HS-5 (cell line): ENCODE measurements at regions not wholly inside any gene's neighbourhood (a gene's known extent, or its start where the extent isn't known, plus 50 kb on each side); places are given as distances from the start of the nearest gene placed in this dataset.

Source experiments
- DNase-seq: peaks from one replicate; pipeline ENCODE4 v3.0.0-alpha.2; 2012; ENCODE audit warnings: low read depth

DNA sequence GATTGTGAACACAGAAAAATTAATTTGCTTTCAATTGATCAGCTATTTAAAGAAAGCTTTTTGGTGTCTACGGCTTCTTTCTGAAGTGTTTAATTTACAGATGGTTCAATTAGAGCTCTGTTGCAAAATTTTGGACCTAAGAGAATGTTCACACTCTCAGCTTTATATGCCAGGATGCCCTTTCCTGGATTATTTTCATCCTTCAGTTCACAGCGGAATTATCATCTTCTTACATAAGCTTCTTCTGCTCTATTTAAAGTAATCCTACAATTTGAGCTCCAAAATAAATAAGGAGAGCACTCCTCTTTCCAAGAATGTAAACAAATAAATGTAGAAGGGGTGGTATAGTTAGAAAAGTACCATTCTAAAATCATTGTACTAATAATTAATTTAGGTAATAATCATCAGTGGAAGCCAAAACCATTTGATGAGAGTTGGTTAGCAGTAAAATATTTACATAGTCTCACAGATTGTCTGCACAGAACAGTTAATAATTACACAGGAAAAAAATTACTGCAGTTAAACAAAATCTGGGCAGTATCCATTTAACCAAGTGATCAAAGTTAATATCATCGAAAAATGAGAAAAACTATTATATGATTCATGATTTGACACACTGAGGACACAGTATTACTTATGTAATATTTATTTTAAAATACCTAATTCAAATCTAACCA, 298.0 kb upstream of the TMEM229A start:
- DNase-seq, result no peak

DNA sequence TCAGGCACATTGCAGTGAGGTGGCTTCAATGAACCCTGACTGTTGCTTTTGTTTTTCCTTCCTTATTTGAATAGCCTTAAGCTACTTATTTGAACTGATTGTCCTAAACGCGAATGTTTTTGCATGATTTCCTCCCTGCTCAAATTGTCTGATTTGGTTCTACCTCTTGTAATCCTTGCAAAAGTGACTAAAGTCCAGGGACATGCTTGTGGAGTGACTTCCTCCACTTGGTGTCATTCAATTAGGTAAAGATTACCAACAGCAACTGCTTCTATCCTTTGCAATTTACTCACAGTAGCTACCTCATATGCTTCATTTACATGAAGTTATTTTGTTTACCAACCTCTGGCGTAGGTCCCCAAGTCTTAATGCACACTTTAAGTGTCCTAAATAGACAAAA, 295.9 kb upstream of the TMEM229A start:
- DNase-seq, result no peak

DNA sequence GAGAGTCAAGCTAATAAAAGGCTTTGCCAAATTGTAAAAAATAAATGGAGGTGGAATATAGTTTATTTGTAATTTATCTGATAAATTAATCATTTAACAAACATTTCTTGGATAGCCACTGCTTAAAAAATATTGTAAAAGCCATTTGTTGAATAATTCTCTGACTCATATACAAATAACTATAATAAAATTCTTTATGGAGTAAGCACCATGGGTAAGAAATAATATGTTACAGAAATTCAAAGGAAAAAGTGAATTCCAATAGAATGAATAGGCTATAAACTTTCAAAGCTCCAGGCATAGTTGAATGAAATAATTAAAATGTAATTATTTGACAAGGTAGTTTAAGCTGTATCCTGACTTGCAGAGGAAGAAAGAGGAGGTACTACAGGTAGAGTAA, 291.4 kb upstream of the TMEM229A start:
- no peak for DNase-seq

DNA sequence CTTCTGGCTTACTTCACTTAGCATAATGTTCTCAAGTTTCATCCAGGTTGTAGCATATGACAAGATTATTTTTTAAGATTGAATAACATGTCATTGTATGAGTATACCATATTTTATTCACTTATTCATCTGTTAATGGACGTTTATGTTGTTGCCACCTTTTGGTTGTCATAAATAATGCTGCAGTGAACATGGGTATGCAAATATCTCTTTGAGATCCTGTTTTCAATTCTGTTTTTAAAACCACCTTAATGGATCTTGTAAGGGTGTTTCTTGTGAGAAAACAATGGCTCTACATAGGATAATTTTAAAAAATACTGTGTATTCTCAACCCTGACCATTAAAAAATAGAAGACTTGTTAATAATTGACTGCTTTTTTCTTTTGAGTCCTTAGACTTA, 290.7 kb upstream of the TMEM229A start:
- DNase-seq, result no peak

- peak; percentile 6 for DNase-seq
These were observed 289.7 kb upstream of the TMEM229A start for GRCh38 chr7:124322561-124322960.

DNA sequence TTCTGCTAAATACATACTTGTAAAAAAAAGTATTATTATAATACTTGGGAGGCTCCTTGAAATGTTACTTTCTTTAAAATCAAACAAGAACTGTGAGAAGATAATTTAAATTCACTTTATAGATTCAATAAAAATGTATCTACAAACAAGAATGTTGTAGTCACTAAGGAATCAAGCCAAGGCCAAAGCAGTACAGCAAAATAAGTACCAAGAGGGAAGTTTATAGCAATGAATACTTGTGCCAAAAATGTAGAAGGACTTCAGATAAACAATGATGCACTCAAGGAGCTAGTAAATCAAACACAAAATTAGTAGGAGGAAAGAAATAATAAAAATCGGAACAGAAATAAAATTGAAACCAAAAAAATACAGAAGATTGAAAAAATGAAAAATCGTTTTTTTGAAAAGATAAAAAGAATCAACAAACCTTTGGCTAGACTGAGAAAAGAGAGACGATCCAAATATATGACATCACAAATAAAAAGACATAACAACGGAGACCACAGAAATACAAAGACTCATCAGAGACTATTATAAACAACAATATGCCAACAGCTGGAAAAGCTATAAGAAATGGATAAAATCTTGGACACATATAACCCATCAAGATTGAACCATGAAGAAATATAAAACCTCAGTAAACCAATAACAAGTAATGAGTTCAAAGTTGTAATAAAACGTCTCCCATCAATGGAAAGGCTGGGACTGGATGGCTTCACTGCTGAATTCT, 286.0 kb upstream of the TMEM229A start:
- no peak for DNase-seq

DNA sequence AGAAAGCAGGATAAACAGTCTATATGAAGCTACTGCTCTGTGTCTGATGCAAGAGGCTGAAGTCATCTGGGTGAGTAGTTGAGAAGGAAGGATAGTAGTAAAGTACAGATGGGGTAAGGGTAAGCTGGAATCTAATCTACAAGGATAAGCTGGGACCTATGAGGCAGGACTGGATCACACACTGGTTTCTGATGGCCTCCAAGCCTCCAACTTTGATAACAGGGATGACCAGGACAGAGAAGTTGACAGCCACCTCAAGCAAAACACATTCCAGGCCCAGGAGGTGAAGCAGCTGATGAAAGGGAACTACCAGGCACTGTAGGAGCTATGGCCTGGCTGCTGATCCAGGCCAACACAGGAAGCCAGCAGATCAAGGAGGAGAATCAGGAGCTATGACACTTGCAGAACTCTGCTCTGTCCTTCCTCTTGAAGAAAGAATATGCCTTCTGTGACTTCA, 278.1 kb upstream of the TMEM229A start:
- DNase-seq, result no peak

DNA sequence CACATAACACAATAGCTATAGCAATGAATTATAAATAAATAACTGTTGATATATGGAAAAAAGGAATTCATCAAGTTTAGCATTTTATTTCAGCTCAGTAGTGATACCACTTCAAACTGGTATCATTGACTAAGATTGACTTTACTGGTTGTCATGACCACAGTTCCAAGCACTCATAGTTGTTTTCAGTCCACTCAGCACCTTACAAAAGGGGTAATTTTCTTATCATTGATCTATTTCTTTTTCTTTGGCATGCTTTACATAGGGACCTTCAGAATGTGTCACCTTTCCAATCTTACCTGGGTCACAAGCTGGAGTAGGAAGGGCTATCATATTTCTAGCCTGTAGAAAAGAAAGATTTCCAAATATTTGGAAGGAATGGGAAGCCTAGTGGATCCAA, 275.5 kb upstream of the TMEM229A start:
- DNase-seq, result no peak

DNA sequence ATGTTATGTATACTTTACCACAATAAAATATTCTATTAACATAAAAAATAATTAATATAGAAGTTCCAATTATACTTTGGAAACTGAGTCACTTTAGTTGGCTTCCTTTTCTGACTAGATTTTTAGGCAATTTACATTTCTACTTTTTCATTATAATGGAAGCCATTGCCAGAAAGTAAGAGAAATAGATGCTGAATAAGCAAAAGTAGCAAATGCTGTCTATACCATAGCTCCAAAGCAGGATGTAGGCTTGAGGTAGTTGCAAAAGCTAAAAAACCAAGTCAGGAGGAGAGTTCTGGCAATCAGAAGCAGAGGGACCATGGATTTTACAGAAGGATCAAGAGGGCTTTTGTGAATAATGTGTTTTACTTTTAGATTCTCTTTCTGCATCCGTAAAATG, 262.4 kb upstream of the TMEM229A start:
- no peak for DNase-seq

- no peak for DNase-seq
These were observed 252.1 kb upstream of the TMEM229A start for GRCh38 chr7:124284937-124285336.

DNA sequence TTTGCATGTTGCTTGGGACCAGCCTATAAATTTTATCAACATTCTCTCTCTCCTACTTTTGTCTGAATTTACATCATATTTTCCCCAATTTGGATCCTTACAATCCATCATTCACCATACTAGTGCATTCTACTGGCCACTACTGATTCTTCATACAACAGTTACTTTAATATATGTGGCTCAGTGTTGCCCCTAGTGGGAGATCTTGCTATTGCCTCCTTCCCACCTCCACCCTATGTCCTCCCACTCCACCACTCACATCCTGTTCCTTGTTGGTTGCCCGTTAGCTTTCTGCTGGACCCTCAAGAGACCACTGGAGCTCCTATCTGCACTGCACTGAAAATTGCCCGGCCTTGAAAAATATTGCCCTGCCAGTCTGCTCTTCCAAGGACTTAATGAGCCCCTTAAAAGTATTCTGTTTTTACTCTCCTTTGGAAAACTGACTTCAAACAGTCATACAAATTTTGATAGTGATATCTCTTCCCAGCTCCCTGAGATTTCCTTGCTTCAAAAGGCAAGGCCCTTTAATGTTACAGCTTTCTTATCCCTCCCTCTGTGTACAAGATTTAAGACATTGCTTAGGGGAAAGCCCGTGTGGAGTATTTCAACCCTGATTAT, 243.2 kb upstream of the TMEM229A start:
- DNase-seq, result no peak

GRCh38 chr7:124275411-124275810, 242.5 kb upstream of the TMEM229A start:
- DNase-seq, result no peak

- DNase-seq, result no peak
These were observed 236.9 kb upstream of the TMEM229A start for GRCh38 chr7:124269774-124270173.

- no peak for DNase-seq
These were observed 234.3 kb upstream of the TMEM229A start for GRCh38 chr7:124267154-124267553.

DNA sequence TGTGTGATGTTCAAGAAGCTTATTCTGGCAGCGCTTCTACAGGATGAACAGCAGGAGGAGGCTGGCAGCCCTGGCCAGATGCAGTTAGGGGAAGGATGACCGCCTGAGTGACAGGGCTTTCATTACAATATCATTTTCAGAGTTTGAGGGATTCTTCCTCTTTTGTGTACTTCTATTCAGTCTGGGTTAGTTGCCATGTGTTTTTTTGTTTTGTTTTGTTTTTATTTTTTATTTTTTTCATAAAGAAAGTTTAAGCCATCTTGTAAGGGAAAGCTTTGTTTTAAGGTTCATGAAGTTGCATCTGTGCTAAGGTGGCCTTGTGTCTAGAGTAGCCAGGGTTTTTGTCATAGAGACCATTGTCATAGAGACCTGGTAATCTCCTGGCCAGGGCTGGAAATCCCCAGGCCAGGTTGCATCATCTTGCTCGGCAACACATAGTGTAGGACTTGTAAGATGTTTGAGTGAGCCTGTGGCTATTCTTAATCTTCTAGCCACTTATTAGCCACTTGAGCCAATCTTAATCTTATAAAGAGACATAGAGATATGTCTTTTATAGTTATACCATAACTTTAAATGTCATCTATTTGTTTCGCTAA, 230.5 kb upstream of the TMEM229A start:
- no peak for DNase-seq

GRCh38 chr7:124261710-124262109, 228.8 kb upstream of the TMEM229A start:
- DNase-seq, result no peak

- no peak for DNase-seq
These were observed 224.9 kb upstream of the TMEM229A start for GRCh38 chr7:124257638-124258308.

DNA sequence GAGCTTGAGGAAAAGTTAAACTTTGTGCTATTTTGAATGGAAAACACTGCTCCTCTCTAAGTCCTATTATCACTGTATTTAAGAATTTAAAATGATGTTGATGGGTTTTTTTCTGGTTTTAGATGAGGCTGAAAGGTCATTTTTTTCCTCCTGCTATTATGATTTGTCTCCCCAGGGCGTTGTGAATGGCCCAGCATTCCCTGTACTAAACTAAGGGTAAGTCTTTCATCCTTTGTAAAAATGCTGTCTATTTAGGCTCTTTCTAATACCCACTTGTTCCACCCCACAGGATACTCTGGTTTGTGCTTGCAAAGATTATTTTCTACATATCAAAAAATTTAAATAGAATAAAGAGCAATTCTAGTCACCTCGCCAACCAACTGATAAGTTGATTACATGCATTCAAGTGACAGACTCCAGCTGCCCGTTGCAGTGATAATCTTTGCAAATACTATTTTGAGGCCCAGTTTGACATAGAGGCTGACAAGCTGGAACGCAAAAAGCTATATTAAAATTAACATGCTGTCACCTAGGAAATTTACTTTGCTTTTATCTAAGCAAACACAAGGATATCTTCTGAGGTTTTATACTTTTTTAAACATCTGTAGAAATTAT, 222.3 kb upstream of the TMEM229A start:
- no peak for DNase-seq

- no peak for DNase-seq
These were observed 221.5 kb upstream of the TMEM229A start for GRCh38 chr7:124254396-124254795.

GRCh38 chr7:124251636-124252035, 218.8 kb upstream of the TMEM229A start:
- no peak for DNase-seq

GRCh38 chr7:124250297-124251034, 217.6 kb upstream of the TMEM229A start:
- no peak for DNase-seq
